HepG2 (cell line): ENCODE measurements at regions not wholly inside any gene's neighbourhood (a gene's known extent, or its start where the extent isn't known, plus 50 kb on each side); places are given as distances from the start of the nearest gene placed in this dataset.

Experiments
- DNMT1 ChIP-seq: sonication (generic); formaldehyde crosslinking; IDR thresholded peaks from 2 replicates; pipeline ENCODE4 v1.5.1; 2020; ENCODE audit warnings: mild to moderate bottlenecking, missing genetic modification reagents
- HNF1A ChIP-seq, 2 experiments: sonication (generic) in 1 of 2; formaldehyde crosslinking in 1 of 2; IDR thresholded peaks; 2 replicates each; pipeline versions ENCODE4 v1.4.0 to v1.6.1; 2016 to 2020; ENCODE audit warnings: borderline replicate concordance in 1 of 2, low read depth in 1 of 2, mild to moderate bottlenecking in 1 of 2, missing genetic modification reagents in 1 of 2
- POLR2A ChIP-seq, 2 experiments: IDR thresholded peaks; 2 replicates each; pipeline ENCODE4 v1.6.1; 2011; ENCODE audit warnings: low read depth in 2 of 2, low read length in 2 of 2, mild to moderate bottlenecking in 1 of 2, moderate library complexity in 1 of 2; ENCODE audit not compliant: insufficient read depth in 1 of 2
- REST ChIP-seq, 2 experiments: IDR thresholded peaks; 2 replicates each; pipeline ENCODE4 v1.6.1; 2011 to 2012; ENCODE audit warnings: low read length in 2 of 2, borderline replicate concordance in 1 of 2, low read depth in 1 of 2, mild to moderate bottlenecking in 1 of 2, moderate library complexity in 1 of 2
- SAP130 ChIP-seq: IDR thresholded peaks from 2 replicates; pipeline ENCODE4 v1.6.1; 2016; ENCODE audit warnings: low read depth
- TRIM24 ChIP-seq: sonication (generic); formaldehyde crosslinking; IDR thresholded peaks from 2 replicates; pipeline ENCODE4 v1.8.0; 2022; ENCODE audit warnings: mild to moderate bottlenecking, missing genetic modification reagents
- ZNF382 ChIP-seq: sonication (generic); formaldehyde crosslinking; IDR thresholded peaks from 2 replicates; pipeline ENCODE4 v1.5.0; 2020; ENCODE audit warnings: missing genetic modification reagents, mild to moderate bottlenecking, borderline replicate concordance
- ZNF660 ChIP-seq: sonication (generic); formaldehyde crosslinking; IDR thresholded peaks from 2 replicates; pipeline ENCODE4 v1.5.1; 2020; ENCODE audit warnings: mild to moderate bottlenecking, low read depth, missing genetic modification reagents, borderline replicate concordance
- TF ChIP-seq, protein P1 (sequence below), 2 experiments: sonication (generic) in 1 of 2; formaldehyde crosslinking in 1 of 2; IDR thresholded peaks; 2 replicates each; pipeline versions ENCODE4 v1.5.1 to v1.6.1; 2011 to 2020; ENCODE audit warnings: borderline replicate concordance in 1 of 2, low read depth in 1 of 2, low read length in 1 of 2, mild to moderate bottlenecking in 1 of 2, missing genetic modification reagents in 1 of 2, moderate library complexity in 1 of 2

DNA sequence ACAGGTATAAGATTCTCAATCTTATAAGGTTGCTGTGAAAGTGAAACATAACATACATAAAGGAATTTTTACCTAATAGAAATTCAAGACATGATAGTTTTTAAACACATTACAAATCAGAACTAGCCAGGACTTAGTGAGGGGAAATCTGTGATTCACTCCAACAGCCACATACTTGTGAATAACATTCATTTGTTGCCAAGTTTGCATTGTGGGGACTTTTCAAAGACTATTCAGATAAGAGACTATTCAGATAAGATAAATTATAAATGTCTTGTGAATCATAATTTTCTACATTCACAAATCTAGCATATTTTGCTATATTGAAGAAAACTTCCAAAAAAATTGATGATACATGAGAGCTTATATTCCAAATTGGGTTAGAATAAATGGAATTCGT, 345.3 kb upstream of the CDH20 start:
- TF ChIP-seq ZNF660 (no peak), REST (IDR thresholded peaks at IDR 0.05; ENCODE audit: borderline replicate concordance in 1 of 2, low read depth in 1 of 2, low read length in 2 of 2) (no peak), TRIM24 (CRISPR knock-in tag) (no peak), POLR2A (IDR thresholded peaks at IDR 0.05; ENCODE audit: insufficient read depth in 1 of 2, low read depth in 2 of 2, low read length in 2 of 2) (no peak), SAP130 (CRISPR knock-in tag) (no peak), HNF1A (IDR thresholded peaks at IDR 0.05; ENCODE audit: low read depth) (no peak), HNF1A (CRISPR knock-in tag; IDR thresholded peaks at IDR 0.05; ENCODE audit: borderline replicate concordance) (no peak), DNMT1 (CRISPR knock-in tag) (no peak), ZNF382 (CRISPR knock-in tag) (no peak)
- TF ChIP-seq, protein P1, sequence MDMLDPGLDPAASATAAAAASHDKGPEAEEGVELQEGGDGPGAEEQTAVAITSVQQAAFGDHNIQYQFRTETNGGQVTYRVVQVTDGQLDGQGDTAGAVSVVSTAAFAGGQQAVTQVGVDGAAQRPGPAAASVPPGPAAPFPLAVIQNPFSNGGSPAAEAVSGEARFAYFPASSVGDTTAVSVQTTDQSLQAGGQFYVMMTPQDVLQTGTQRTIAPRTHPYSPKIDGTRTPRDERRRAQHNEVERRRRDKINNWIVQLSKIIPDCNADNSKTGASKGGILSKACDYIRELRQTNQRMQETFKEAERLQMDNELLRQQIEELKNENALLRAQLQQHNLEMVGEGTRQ (IDR thresholded peaks at IDR 0.05; ENCODE audit: low read depth, low read length): no peak
- TF ChIP-seq, protein P1 (CRISPR knock-in tag; IDR thresholded peaks at IDR 0.05; ENCODE audit: borderline replicate concordance): no peak
